ENCODE measurements at regions not wholly inside any gene's neighbourhood (a gene's known extent, or its start where the extent isn't known, plus 50 kb on each side); places are given as distances from the start of the nearest gene placed in this dataset.
"Not testable (repeated sequence)": the region's sequence is repeated elsewhere in the genome, so short reads cannot be mapped to it uniquely, and the experiment has no call there.

GRCh38 chr5:25362799-25363198 lies 718.0 kb upstream of the CDH10 start:
- no peak for DNase-seq

GRCh38 chr5:25358919-25359318 lies 714.1 kb upstream of the CDH10 start:
- DNase-seq: no peak

- DNase-seq: no peak
Measured at GRCh38 chr5:25357605-25358004, 712.8 kb upstream of the CDH10 start.

- DNase-seq: no peak
Measured at GRCh38 chr5:25349746-25350145, 705.0 kb upstream of the CDH10 start.

- DNase-seq: no peak
Measured at GRCh38 chr5:25345240-25345771, 700.5 kb upstream of the CDH10 start.

GRCh38 chr5:25339541-25339940 lies 694.8 kb upstream of the CDH10 start:
- DNase-seq: no peak

GRCh38 chr5:25334350-25334749 lies 689.6 kb upstream of the CDH10 start:
- DNase-seq: no peak

GRCh38 chr5:25330721-25331120 lies 685.9 kb upstream of the CDH10 start:
- no peak for DNase-seq

GRCh38 chr5:25327172-25327571 lies 682.4 kb upstream of the CDH10 start:
- no peak for DNase-seq

- no peak for DNase-seq
Measured at GRCh38 chr5:25301836-25302235, 657.1 kb upstream of the CDH10 start.

- DNase-seq: no peak
Measured at GRCh38 chr5:25295067-25295466, 650.3 kb upstream of the CDH10 start.

- not testable (repeated sequence) for DNase-seq
Measured at GRCh38 chr5:25289766-25290165, 645.0 kb upstream of the CDH10 start.

- no peak for DNase-seq
Measured at GRCh38 chr5:25286319-25286718, 641.5 kb upstream of the CDH10 start.

GRCh38 chr5:25285136-25285535 lies 640.4 kb upstream of the CDH10 start:
- DNase-seq: no peak

- not testable (repeated sequence) for DNase-seq
Measured at GRCh38 chr5:25263507-25263906, 618.7 kb upstream of the CDH10 start.

GRCh38 chr5:25262221-25262620 lies 617.4 kb upstream of the CDH10 start:
- no peak for DNase-seq

GRCh38 chr5:25255128-25255527 lies 610.4 kb upstream of the CDH10 start:
- DNase-seq: peak in 1 of 2 experiments; percentile 18

GRCh38 chr5:25241981-25242380 lies 597.2 kb upstream of the CDH10 start:
- DNase-seq: no peak

- DNase-seq: not testable (repeated sequence)
Measured at GRCh38 chr5:25238720-25239119, 593.9 kb upstream of the CDH10 start.

GRCh38 chr5:25224316-25224982 lies 579.7 kb upstream of the CDH10 start:
- DNase-seq: no peak

- DNase-seq: not testable (repeated sequence)
Measured at GRCh38 chr5:25199902-25200301, 555.1 kb upstream of the CDH10 start.

- no peak for DNase-seq
Measured at GRCh38 chr5:25190521-25191000, 545.8 kb upstream of the CDH10 start.

- no peak for DNase-seq
Measured at GRCh38 chr5:25181249-25181648, 536.5 kb upstream of the CDH10 start.

- DNase-seq: not testable (repeated sequence)
Measured at GRCh38 chr5:25162616-25163015, 517.8 kb upstream of the CDH10 start.

GRCh38 chr5:25160891-25161290 lies 516.1 kb upstream of the CDH10 start:
- no peak for DNase-seq

All from NCI-H1930 (cell line).